Stimulated activated CD8-positive, alpha-beta memory T cell treated with anti-CD3 and anti-CD28 coated beads, Interleukin-15, amount 100 ng/mL, for 24 hours (primary cell): ENCODE measurements at regions not wholly inside any gene's neighbourhood (a gene's known extent, or its start where the extent isn't known, plus 50 kb on each side); places are given as distances from the start of the nearest gene placed in this dataset.

Source experiments
- DNase-seq: peaks from one replicate; pipeline ENCODE4 v3.0.0-alpha.2; 2020; ENCODE audit warnings: low read depth

DNA sequence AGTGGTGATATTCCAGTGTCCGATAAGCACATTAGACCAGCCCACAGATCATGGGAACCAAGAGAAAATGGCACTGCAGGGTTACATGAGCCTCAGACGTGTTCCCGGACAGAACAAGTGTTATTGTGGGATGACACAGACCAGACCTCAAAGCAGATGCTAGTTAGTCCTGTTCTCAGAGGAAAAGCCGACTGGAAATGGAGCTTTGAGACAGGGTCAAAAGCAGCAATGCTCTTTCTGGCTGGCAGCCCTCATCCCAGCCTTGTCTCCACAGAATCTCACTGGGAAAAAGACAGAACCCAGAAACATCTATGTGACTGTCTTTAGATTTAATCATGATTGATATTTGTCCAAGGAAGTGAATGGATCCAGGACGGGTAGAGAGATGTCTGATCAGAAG, 506.8 kb downstream of the INSC start:
- DNase-seq: no peak

DNA sequence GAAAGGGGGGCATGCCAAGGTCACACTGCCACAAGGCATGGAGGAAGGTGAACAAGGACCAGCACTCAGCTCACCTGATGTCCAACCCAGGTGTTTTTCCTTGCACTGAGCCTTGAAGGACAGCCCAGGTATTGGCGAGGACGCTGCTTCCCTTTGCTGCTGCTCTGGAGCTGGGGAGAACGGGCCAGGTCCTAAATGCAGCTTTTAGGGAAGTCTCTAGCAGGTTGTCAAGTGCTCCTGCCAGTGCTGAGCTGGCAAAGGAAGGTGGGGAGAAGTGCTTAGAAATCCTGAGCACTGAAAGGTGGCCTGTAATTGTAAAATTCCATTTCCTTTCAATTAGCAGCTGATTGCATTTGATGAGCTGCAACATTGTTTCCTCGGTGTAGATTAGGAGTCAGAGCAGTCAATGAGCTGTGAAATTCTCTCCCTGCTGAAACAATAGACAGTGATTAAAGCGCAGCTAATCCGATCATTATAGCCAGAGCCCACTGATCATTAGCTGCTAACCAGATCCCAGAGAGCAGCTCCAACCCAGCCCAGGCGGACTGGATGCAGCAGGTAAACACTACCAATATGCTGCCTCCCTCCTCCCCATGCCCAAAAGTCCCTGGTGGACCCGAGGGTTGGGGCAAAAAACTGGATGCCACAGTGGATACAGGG, 507.6 kb downstream of the INSC start:
- DNase-seq: no peak

DNA sequence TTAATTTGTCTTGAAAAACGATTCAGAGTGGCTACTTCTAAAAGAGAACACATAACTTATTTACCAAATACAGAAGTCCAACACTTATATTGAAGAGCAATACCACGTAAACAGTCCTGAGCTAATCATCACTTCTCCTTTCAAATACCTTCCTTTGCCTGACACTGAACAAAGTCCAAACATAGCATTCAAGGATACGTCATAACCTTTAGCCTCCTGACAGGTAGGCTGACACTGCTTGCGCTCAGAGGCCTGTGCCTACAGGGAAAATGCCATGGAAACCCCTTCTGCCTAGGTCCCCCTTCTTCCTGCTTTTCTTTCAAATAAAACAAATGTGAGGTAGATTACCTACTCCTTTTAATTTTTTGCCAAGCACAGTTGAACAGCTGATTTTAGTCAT, 510.0 kb downstream of the INSC start:
- DNase-seq: no peak

DNA sequence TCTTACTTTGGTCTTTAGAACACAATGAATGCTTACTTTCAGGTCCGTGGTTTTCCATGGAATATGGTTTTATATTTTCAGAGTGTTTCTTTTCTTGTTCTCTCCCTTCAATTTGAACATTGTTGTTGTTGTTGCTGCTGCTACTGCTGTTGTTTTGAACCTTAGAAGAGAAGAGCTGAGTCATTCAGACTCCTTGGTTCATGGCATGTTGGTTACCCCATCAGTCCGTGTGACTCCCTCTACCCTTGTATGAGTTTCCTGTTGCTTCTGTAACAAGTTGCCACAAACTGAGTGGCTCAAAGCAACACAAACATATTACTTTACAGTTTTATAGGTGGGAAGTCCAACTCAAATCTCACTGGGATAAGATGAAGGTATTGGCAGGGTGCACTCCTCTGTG, 511.0 kb downstream of the INSC start:
- no peak for DNase-seq

DNA sequence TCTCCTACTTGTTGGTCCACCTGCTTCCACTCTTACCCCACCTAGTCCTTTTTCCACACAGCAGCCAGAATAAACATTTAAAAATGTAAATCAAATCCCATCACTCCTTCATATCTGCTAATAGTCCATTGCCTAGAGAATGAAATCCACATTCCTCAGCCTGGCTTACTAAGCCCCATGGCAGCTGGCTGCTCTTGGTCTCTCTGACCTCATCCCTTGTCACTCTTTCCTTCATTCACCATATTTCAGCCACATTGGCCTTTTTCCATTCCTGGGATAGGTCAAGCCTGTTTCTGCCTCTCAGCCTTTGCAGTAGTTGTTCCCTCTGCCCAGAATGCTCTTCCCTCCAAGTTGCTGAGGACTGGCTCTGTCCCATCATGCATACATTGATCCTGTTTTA, 512.8 kb downstream of the INSC start:
- no peak for DNase-seq

DNA sequence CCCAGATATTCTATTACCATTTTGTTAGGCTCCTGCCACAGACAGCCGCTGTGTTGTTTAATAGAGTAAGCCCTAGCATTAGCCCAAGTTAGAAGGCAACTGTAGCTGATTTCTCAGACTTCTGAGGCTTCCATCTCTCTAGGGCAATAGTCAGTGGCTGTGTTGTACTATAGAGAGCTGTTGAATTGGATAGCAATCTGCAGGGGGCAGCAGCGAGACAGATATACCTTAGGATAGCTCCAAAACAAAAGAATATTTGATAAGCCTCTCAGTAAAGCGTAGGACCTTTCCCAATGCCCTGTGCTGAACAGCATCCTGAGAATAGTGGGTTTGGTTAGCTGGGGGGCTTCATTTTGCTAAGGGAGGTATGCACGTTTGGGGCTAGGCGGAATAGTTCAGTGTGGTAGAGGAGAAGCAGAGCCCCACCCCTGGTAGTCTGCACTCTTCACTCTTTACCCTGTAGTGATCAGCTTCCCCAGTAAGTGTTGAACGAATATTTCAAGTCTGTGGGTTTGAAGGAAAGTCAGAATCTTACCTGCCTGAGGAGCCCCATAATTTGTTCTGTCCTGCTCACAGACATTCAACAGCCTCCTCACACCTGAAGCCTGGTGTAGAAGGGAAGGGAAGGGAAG, 515.1 kb downstream of the INSC start:
- no peak for DNase-seq

DNA sequence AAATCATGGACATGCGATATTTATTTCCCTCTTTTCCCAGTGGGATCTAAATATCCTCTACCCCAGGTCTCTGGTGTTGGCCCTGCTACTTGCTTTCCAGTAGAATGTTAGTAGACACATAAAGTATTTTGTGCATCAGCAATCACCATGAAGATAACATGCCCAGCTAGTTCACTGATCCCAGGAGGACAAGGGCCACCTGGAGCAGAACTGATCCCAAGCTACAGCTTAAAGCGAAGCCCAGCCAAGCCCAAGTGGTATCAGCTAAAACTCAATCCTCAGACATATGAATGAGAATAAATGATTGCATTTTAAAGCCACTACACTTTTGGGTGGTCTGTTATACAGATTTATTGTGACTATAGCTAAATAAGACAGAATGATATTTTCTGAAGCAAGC, 516.2 kb downstream of the INSC start:
- DNase-seq: no peak

DNA sequence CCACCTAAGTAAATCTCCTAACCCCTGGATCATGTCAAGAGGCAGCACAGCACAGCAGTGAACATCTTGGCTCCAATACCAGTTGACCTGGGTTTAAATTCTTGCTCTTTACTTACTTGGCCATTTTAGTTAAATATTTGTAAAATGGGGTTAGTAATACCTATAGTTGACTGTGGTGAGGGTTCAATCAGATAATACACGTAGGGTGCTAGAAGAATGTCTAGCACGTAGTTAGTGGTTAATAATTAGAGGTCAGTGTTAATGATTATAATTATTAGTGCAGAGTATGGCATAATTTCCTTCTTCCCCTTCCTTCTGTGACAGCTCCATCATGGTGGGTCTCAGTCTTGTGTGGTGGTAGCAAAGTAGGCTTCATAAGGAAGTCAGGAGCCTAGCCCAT, 520.8 kb downstream of the INSC start:
- no peak for DNase-seq

DNA sequence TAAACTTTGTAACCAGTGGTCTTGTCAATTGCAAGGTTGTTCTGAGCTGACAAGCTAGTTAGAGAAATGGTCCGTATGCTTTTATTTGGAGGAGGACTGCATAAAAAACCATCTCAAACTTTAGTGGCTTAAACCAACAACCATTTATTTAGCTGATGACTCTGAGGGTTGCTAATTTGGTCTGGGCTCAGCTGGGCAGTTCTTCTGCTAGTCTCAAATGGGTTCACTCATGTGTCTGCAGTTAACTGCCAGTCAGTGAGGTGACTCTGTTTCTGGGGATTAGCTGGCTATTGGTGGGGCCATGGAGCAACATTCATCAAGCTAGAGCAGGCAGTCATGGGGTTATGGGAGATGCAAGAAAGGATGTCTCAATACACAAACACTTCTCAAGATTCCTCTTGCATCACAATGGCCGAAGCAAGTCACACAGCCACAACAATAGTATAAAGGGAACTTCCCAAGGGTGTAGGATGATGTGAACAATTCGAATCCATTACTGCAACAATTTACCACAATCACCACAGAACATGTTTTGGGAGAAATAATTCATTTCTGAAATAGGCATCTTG, 521.9 kb downstream of the INSC start:
- DNase-seq: no peak

DNA sequence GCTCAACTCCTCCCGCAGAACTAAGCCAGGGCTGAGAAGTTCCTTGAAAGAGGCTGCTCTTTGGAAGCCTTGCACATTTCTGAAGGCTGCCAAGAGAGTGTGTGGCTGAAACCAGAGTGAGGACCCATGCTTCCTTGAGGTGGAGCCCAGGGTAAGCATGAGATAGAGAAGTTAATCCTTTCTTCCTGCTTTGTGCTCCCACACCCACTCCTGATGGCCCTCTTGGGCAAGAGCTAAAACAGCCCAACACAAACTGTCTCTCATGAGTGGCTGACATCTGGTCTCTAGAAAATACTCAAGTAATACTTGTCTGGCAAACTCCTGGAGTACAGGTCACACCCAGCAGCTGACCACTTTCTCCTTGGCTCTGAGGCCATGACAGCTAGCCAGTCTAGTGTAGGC, 523.7 kb downstream of the INSC start:
- DNase-seq: no peak

DNA sequence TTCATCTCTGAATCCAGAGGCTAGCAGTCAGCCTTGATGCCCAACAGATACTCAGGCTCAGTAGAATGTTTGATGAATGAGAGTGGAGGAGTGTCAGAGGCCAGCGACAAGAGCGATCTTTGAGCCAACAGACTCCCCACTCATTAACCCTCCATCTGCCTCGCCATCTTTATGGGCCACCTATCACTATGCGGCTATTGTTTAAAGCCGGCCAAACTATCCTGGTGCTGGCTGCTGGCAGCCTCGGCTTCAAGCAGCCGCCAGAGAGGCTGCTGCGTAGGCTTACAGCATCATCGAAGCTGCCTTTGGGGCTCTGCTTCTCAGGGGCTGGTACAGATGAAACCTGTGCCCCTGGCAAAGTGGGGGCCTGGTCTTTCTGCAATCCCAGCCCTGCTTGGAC, 525.6 kb downstream of the INSC start:
- DNase-seq: no peak

DNA sequence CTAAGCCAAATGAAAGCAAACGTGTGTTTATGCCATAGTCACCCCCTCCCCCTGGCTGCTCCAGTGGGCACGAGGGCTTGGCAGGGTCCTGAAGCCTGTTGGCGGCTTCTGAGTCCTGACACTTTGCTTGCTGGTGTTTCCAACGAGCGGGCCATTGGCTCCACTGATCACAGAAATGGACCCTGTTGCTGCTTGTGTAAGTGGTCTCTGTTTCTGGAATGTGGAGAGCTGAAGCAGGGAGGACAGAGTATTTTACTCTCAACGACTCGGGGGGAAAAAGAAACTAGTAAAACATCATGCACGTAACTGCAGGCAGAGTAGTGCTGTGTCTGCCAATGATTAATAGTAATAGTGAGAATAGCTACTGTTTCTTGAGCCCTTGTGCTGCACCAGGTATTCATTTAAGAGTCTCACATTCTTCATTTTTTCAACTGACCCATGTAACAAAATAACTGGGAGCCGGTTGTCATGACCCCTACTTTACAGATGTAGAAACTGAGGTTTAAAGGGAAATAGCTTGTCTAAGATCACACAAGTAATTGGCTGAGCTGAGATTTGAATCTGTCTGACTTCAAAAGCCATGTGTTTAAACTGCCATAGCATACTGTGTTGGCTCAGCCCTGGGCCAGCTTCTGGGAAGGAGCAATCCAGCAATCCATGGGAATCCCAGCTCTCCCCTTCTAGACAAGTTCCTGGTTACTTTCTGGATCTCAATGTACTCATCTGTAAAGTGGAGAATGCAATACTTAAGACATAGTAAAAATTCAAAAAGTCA, 526.7 kb downstream of the INSC start:
- DNase-seq: no peak

DNA sequence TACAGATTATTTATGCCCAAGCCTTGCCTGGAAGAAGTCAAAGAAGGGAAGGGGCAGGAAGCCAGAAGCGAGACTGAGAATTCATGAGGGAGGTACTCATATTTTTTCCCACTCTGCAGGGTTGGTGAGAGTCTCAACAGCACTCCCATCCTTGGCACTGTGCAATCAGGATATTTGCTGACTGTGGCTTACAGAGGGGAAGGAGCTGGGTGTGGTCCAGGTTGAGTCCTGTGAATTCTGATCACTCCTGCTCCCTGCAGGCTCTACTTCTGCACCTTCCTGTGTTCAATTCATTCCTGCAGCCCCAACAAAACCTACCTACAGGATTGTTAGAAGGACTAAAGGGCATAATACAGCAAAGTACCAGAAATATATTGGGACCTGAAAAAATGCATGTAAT, 530.5 kb downstream of the INSC start:
- DNase-seq: no peak

DNA sequence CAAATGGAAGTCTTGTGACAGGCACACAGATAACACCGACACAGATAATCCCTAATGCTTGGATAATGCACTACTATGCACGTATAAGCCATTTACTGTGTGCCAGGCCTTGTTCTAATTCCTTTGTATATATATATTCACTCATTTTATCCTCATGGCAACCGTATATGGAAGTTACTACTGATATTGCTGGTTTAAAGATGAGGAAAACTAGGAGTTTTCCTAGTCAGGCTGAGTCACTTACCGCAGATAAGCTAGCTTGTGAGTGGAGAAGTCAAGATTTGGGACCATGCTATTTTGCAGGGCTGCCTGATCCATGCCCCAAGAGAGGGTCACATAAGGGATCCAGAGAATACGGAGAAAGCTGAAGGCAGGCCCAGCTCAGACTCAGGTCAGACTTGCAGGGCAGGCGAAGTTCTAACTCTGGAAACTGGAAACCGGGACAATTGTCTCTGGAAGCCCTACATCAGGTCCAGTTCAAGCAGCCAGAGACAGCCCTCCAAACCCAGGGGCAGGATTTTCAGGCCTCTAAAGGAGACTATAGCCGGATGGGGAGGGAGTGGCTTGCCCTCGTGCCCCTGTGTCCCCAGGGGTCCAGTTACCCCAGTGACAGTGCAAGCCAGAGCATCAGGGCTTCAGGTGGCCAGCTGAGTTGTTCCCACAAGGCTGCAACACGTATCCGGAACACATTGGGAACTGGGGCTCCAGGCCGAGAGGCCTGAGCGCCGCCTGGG, 534.8 kb downstream of the INSC start:
- DNase-seq: no peak

DNA sequence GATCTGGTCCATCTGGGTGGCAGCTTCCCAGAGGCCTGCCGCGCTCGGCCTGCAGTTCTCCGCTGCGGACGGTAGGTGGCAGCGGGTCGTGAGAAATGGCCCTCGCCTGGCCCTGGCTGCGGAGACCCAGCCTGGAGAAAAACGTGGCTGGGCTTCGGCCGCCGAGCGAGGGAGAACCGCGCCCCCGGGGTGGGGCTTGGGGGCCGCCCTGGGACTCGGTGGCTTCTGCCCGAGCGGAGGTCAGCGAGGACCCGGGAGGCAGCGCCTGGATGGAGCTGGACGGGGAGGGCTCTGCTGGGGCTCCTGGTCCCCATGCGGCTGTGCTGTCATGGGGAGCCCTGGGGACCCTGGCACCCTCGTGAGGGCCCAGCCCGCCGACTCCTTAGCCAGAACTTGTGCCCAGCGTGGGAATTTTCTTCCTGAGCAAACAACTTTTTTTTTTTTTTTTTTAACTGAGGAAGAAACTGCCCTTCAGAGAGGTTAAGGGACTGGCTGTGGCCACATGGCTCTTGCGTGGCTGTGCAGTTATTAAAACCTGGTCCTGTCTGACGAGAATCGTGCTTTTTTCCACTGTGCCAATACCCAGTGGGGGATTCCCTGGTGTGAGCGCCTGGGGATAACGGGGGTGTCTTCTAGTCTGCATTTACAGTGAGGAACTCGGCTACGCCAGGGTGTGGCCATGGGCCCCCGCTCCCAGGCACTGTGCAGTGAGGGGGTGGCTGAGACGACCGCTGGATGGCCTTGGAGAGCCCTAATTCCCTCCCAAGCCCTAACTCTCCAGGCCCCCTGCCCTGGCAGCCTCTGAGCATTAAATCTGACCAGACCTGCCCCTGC, 535.6 kb downstream of the INSC start:
- DNase-seq: peak; percentile 57

DNA sequence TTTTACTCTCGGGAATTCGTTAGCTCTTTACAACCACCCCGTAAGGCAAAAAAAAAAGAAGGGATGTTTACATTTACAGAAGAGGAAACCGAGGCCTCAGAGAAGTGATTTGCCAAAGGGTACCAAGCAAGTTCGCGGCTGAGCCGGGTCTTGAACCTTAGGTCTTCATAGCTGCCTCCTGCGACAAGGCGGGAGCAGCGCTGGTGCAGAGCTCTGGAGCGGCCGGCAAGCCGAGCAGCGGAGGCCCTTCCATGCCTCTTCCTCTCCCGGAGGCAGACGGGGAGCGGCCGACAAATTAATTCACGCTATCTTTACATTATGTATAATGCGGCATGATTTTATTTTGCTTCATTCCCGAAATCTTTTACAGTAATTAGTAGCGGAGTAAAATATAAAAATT, 536.3 kb downstream of the INSC start:
- no peak for DNase-seq

DNA sequence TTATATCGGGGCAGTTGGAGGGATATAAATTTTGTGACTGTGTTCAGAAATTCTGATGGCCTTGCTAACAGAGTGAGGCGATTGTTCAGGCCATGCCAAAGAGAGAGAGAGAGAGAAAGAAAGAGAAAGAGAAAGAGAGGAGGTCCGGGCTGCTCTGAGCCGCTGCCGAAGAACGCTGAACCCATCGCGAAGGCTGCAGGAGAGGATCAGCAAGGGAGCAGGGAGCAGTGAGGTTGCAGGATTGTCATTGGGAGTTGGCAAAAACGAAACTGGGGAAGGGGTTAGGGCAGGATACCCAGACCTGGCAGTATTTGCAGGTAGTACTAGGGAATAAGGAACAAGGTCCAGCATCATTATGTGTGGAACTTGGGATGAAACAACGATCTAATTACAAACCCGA, 537.1 kb downstream of the INSC start:
- no peak for DNase-seq

DNA sequence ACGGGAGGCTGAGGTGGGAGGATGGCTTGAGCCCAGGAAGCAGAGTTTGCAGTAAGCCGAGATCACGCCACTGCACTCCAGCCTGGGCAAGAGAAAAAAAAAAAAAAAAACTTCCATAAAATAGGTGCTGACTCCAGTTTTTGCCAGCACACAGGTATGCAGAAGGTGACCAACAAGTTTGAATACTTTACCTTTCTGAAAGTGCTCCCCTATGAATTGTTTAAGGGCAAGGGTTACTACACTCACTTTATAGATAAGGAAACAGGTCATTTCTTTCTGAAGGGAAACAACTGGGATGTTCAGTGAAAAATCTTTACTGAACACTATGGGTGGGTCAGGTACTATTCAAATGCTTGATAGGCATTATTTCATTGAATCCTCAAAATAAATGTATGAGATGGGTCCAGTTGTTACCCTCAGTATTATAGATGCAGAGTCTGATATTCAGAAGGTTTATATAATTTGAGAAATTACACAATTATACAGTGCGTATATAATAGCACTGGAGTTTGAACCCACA, 538.5 kb downstream of the INSC start:
- DNase-seq: no peak

DNA sequence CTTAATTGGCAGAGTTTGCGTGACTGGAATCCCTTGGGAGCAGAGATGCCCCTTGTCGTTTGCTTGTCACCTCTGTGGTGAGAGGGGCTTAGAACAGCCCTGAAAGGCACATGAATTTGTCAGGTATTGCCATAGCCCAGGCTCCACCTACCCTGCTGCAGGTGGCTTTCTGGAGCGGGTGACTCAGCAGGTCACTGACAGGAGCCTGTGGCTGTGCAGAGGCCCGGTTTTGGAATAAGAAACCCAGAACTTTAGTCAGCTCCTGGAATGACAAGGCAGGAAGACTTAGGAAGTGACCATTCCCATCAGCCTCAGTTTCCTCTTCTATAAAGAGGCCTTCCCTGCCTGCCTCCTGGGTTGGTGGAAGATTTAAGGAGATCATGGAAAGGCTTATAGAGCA, 539.7 kb downstream of the INSC start:
- no peak for DNase-seq

DNA sequence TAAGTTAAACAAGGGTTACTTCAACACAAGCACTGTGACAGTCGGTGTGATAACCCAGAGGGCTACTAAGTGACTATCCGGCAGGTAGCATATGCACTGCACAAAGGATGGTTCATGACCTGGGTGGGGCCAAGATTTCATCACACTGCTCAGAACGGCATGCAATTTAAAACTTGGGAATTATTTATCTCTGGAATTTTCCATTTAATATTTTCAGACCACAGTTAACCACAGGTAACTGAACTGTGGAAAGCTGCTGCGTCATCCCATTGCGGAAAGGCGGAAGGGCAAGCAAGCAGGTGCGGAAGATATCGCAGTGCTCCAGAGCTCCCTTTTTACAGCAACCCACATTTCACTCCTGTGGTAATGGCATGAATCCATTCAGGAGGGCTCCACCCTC, 540.8 kb downstream of the INSC start:
- no peak for DNase-seq

DNA sequence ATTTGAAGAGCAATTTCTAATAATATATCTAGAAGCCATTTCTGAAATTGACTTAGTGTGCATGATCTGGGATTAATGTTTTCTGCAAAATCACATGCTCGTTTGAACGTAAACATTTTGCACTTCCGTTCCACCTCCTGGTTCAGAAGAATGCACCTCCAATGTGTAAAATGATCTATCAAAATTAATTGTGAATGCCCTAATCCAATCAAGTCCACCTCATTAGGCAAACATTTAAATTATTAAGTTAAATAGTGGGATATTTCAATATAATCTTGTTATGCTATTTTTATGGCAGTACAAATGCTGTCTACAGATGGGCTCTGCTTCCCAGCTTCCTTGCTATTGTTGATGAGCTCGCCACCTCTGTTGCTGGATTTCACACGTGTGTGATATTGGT, 542.5 kb downstream of the INSC start:
- DNase-seq: no peak
